Osteocyte (in vitro differentiated cells): ENCODE measurements at regions not wholly inside any gene's neighbourhood (a gene's known extent, or its start where the extent isn't known, plus 50 kb on each side); places are given as distances from the start of the nearest gene placed in this dataset.

Experiments used
- DNase-seq: peaks from one replicate; pipeline ENCODE4 v3.0.0; 2021; ENCODE audit warnings: mixed read lengths; ENCODE audit not compliant: unreplicated experiment; ENCODE audit errors: extremely low spot score
- H3K27ac Mint-ChIP-seq: one replicate; pipeline ENCODE4 v1.8.0; 2021; ENCODE audit warnings: mild to moderate bottlenecking, mixed read lengths; ENCODE audit not compliant: unreplicated experiment
- H3K27me3 Mint-ChIP-seq: one replicate; pipeline ENCODE4 v1.8.0; 2021; ENCODE audit warnings: mixed read lengths; ENCODE audit not compliant: unreplicated experiment
- H3K36me3 Mint-ChIP-seq: one replicate; pipeline ENCODE4 v1.8.0; 2021; ENCODE audit warnings: mixed read lengths; ENCODE audit not compliant: unreplicated experiment
- H3K4me1 Mint-ChIP-seq: one replicate; pipeline ENCODE4 v1.8.0; 2021; ENCODE audit warnings: mixed read lengths; ENCODE audit not compliant: unreplicated experiment
- H3K4me3 Mint-ChIP-seq: one replicate; pipeline ENCODE4 v1.8.0; 2021; ENCODE audit warnings: mild to moderate bottlenecking, moderate library complexity, mixed read lengths; ENCODE audit not compliant: unreplicated experiment
- H3K9me3 Mint-ChIP-seq: one replicate; pipeline ENCODE4 v1.8.0; 2021; ENCODE audit warnings: mixed read lengths; ENCODE audit not compliant: unreplicated experiment
- CTCF ChIP-seq: fragments of 200-600 bp; sonication (generic); IDR thresholded peaks from 2 replicates; pipeline ENCODE4 v1.5.0; 2021; ENCODE audit warnings: antibody characterized with exemption, mild to moderate bottlenecking, moderate library complexity

GRCh38 chr5:173675287-173675996 is 59.0 kb upstream of the BOD1 start:
- H3K27ac Mint-ChIP-seq, result no peak overlapping the region
- DNase-seq, result no peak
- H3K9me3 Mint-ChIP-seq, result peaks cover 7% of the 10 kb centered on the region
- no peak overlapping the region for H3K4me3 Mint-ChIP-seq
- TF ChIP-seq CTCF, result no peak
- no peaks in the 10 kb centered on the region for H3K36me3 Mint-ChIP-seq
- H3K4me1 Mint-ChIP-seq, result no peaks in the 10 kb centered on the region
- peaks cover 24% of the 10 kb centered on the region for H3K27me3 Mint-ChIP-seq

- no peak for TF ChIP-seq CTCF
Observed at GRCh38 chr5:173676375-173676774, 59.9 kb upstream of the BOD1 start.

GRCh38 chr5:173677125-173677672 is 60.7 kb upstream of the BOD1 start:
- Mint-ChIP-seq H3K9me3 (peaks cover 7% of the 10 kb centered on the region), H3K27ac (no peak overlapping the region), H3K27me3 (peaks cover 14% of the 10 kb centered on the region), H3K4me1 (no peaks in the 10 kb centered on the region), H3K4me3 (no peak overlapping the region), H3K36me3 (no peaks in the 10 kb centered on the region)
- no peak for DNase-seq
- TF ChIP-seq CTCF, result no peak

More at GRCh38 chr5:173676375-173676774, 59.9 kb upstream of the BOD1 start:
- no peak for DNase-seq
- Mint-ChIP-seq H3K4me1 (no peaks in the 10 kb centered on the region), H3K9me3 (peaks cover 7% of the 10 kb centered on the region), H3K4me3 (no peak overlapping the region), H3K36me3 (no peaks in the 10 kb centered on the region), H3K27ac (no peak overlapping the region), H3K27me3 (peaks cover 21% of the 10 kb centered on the region)

GRCh38 chr5:173679909-173680630 is 63.6 kb upstream of the BOD1 start:
- Mint-ChIP-seq H3K4me3 (no peak overlapping the region), H3K9me3 (peaks cover 13% of the 10 kb centered on the region)
- no peak for TF ChIP-seq CTCF

GRCh38 chr5:173680660-173681242 is 64.3 kb upstream of the BOD1 start:
- H3K36me3 Mint-ChIP-seq, result no peaks in the 10 kb centered on the region
- no peak for TF ChIP-seq CTCF
- H3K27me3 Mint-ChIP-seq, result peaks cover 6% of the 10 kb centered on the region
- no peaks in the 10 kb centered on the region for H3K4me1 Mint-ChIP-seq
- H3K27ac Mint-ChIP-seq, result no peak overlapping the region
- DNase-seq, result no peak
- no peak overlapping the region for H3K4me3 Mint-ChIP-seq
- H3K9me3 Mint-ChIP-seq, result peaks cover 11% of the 10 kb centered on the region

More at GRCh38 chr5:173679909-173680630, 63.6 kb upstream of the BOD1 start:
- DNase-seq, result no peak
- Mint-ChIP-seq H3K36me3 (no peaks in the 10 kb centered on the region), H3K4me1 (no peaks in the 10 kb centered on the region), H3K27ac (no peak overlapping the region), H3K27me3 (peaks cover 6% of the 10 kb centered on the region)
